GM12865 (cell line): ENCODE measurements at regions not wholly inside any gene's neighbourhood (a gene's known extent, or its start where the extent isn't known, plus 50 kb on each side); places are given as distances from the start of the nearest gene placed in this dataset.

Experiments used
- DNase-seq: peaks from one replicate; pipeline ENCODE4 v3.0.0; 2010; ENCODE audit warnings: low read depth
- H3K4me3 ChIP-seq: 2 replicates; pipeline ENCODE4 v1.5.1; 2011; ENCODE audit warnings: mild to moderate bottlenecking, low read depth, low read length, control low read depth
- CTCF ChIP-seq: IDR thresholded peaks from 2 replicates; pipeline ENCODE4 v1.5.1; 2011; ENCODE audit warnings: low read length, control low read depth, low read depth, inconsistent platforms; ENCODE audit not compliant: insufficient read depth; ENCODE audit errors: missing control alignments

- no peak for DNase-seq
- H3K4me3 ChIP-seq = no peak overlapping the region
- no peak for TF ChIP-seq CTCF
Measured at GRCh38 chr4:100828364-100828763, 310.5 kb upstream of the EMCN start.

- no peak for DNase-seq
- no peak for TF ChIP-seq CTCF
- no peak overlapping the region for H3K4me3 ChIP-seq
Measured at GRCh38 chr4:100827756-100828155, 309.9 kb upstream of the EMCN start.

- DNase-seq = no peak
- TF ChIP-seq CTCF = no peak
- no peak overlapping the region for H3K4me3 ChIP-seq
Measured at GRCh38 chr4:100826808-100827548, 309.2 kb upstream of the EMCN start.

GRCh38 chr4:100826067-100826466 lies 308.2 kb upstream of the EMCN start:
- peak; percentile 37 for DNase-seq
- no peak for TF ChIP-seq CTCF

GRCh38 chr4:100823993-100824323 lies 306.1 kb upstream of the EMCN start:
- no peak overlapping the region for H3K4me3 ChIP-seq

More at GRCh38 chr4:100826067-100826466, 308.2 kb upstream of the EMCN start:
- H3K4me3 ChIP-seq = no peak overlapping the region

GRCh38 chr4:100823066-100823992 lies 305.5 kb upstream of the EMCN start:
- peak; percentile 87 for DNase-seq
- no peak overlapping the region for H3K4me3 ChIP-seq
- TF ChIP-seq CTCF = no peak

More at GRCh38 chr4:100823993-100824323, 306.1 kb upstream of the EMCN start:
- TF ChIP-seq CTCF = no peak
- DNase-seq = no peak
